Stimulated activated CD4-positive, alpha-beta T cell treated with anti-CD3 and anti-CD28 coated beads, Interleukin-15, amount 100 ng/mL, for 48 hours (primary cell): ENCODE measurements at regions not wholly inside any gene's neighbourhood (a gene's known extent, or its start where the extent isn't known, plus 50 kb on each side); places are given as distances from the start of the nearest gene placed in this dataset.

Experiments used
- DNase-seq, 2 donors: peaks; one replicate each; pipeline ENCODE4 v3.0.0-alpha.2; 2020; ENCODE audit warnings: low read depth in 2 of 2

- no peak for DNase-seq
Observed at GRCh38 chr6:95071464-95071863, 505.9 kb upstream of the MANEA start.

- no peak for DNase-seq
Observed at GRCh38 chr6:95078457-95078856, 498.9 kb upstream of the MANEA start.

- no peak for DNase-seq
Observed at GRCh38 chr6:95081231-95081630, 496.1 kb upstream of the MANEA start.

- DNase-seq, result no peak
Observed at GRCh38 chr6:95081949-95082348, 495.4 kb upstream of the MANEA start.

GRCh38 chr6:95083506-95083905, 493.8 kb upstream of the MANEA start:
- DNase-seq, result no peak

- DNase-seq, result no peak
Observed at GRCh38 chr6:95084867-95085266, 492.5 kb upstream of the MANEA start.

- DNase-seq, result no peak
Observed at GRCh38 chr6:95087394-95088097, 489.8 kb upstream of the MANEA start.

GRCh38 chr6:95091823-95092436, 485.4 kb upstream of the MANEA start:
- DNase-seq, result no peak

GRCh38 chr6:95093154-95093553, 484.2 kb upstream of the MANEA start:
- DNase-seq, result no peak

- no peak for DNase-seq
Observed at GRCh38 chr6:95094751-95095663, 482.3 kb upstream of the MANEA start.

GRCh38 chr6:95095855-95096254, 481.5 kb upstream of the MANEA start:
- no peak for DNase-seq

GRCh38 chr6:95099410-95099809, 477.9 kb upstream of the MANEA start:
- no peak for DNase-seq

GRCh38 chr6:95109212-95109611, 468.1 kb upstream of the MANEA start:
- DNase-seq, result no peak

- DNase-seq, result no peak
Observed at GRCh38 chr6:95110767-95111166, 466.6 kb upstream of the MANEA start.

GRCh38 chr6:95117236-95117635, 460.1 kb upstream of the MANEA start:
- DNase-seq, result no peak

- no peak for DNase-seq
Observed at GRCh38 chr6:95119927-95120326, 457.4 kb upstream of the MANEA start.

- DNase-seq, result no peak
Observed at GRCh38 chr6:95120984-95121383, 456.4 kb upstream of the MANEA start.

- no peak for DNase-seq
Observed at GRCh38 chr6:95127261-95127660, 450.1 kb upstream of the MANEA start.

GRCh38 chr6:95128439-95128838, 448.9 kb upstream of the MANEA start:
- no peak for DNase-seq

- no peak for DNase-seq
Observed at GRCh38 chr6:95128947-95129346, 448.4 kb upstream of the MANEA start.

GRCh38 chr6:95133578-95133977, 443.8 kb upstream of the MANEA start:
- DNase-seq, result no peak

GRCh38 chr6:95135182-95135581, 442.2 kb upstream of the MANEA start:
- no peak for DNase-seq

GRCh38 chr6:95142101-95142500, 435.2 kb upstream of the MANEA start:
- no peak for DNase-seq
